H1 (cell line): ENCODE measurements at regions not wholly inside any gene's neighbourhood (a gene's known extent, or its start where the extent isn't known, plus 50 kb on each side); places are given as distances from the start of the nearest gene placed in this dataset.

Source experiments
- BACH1 ChIP-seq: IDR thresholded peaks from 2 replicates; pipeline ENCODE4 v1.6.1; 2012; ENCODE audit warnings: low read length, improper control_type of control experiment
- CHD2 ChIP-seq: IDR thresholded peaks from 2 replicates; pipeline ENCODE4 v1.6.1; 2012; ENCODE audit warnings: low read length, improper control_type of control experiment
- CREB1 ChIP-seq: IDR thresholded peaks from 2 replicates; pipeline ENCODE4 v1.6.1; 2012; ENCODE audit warnings: inconsistent platforms
- GABPA ChIP-seq: IDR thresholded peaks from 2 replicates; pipeline ENCODE4 v1.6.1; 2011; ENCODE audit warnings: mild to moderate bottlenecking, low read length, moderate library complexity, borderline replicate concordance; ENCODE audit not compliant: insufficient read depth
- HDAC6 ChIP-seq: IDR thresholded peaks from one replicate; pipeline ENCODE4 v1.7.1; 2012; ENCODE audit warnings: low read depth, mild to moderate bottlenecking, inconsistent platforms, low read length, moderate library complexity
- KDM5A ChIP-seq: fragments of 200-600 bp; IDR thresholded peaks from 2 replicates; pipeline ENCODE4 v1.7.1; 2012; ENCODE audit warnings: mild to moderate bottlenecking, low read length, inconsistent platforms, mixed read lengths
- MAFK ChIP-seq: IDR thresholded peaks from 2 replicates; pipeline ENCODE4 v1.6.1; 2012; ENCODE audit warnings: low read depth, mild to moderate bottlenecking, improper control_type of control experiment, low read length
- NANOG ChIP-seq: IDR thresholded peaks from 2 replicates; pipeline ENCODE4 v1.6.1; 2011; ENCODE audit warnings: low read length, low read depth, mild to moderate bottlenecking, inconsistent platforms; ENCODE audit not compliant: insufficient read depth, poor library complexity, severe bottlenecking
- SAP30 ChIP-seq: fragments of 300-600 bp; sonication (generic); IDR thresholded peaks from 2 replicates; pipeline ENCODE4 v1.7.1; 2012; ENCODE audit warnings: low read length, moderate library complexity, mild to moderate bottlenecking, inconsistent platforms; ENCODE audit not compliant: insufficient read depth, insufficient replicate concordance
- SIX5 ChIP-seq: IDR thresholded peaks from 2 replicates; pipeline ENCODE4 v1.6.1; 2011; ENCODE audit warnings: mild to moderate bottlenecking, low read depth, low read length
- SP2 ChIP-seq: IDR thresholded peaks from 2 replicates; pipeline ENCODE4 v1.6.1; 2012; ENCODE audit warnings: mild to moderate bottlenecking, low read length, inconsistent platforms
- SRF ChIP-seq: IDR thresholded peaks from 2 replicates; pipeline ENCODE4 v1.6.1; 2011; ENCODE audit warnings: mild to moderate bottlenecking, low read depth, low read length, moderate library complexity
- ZNF274 ChIP-seq: IDR thresholded peaks from 2 replicates; pipeline ENCODE4 v1.7.0; 2012; ENCODE audit warnings: low read length, borderline replicate concordance; ENCODE audit errors: extremely low read depth
- TF ChIP-seq, protein P1 (sequence below): IDR thresholded peaks from 2 replicates; pipeline ENCODE4 v1.6.1; 2012; ENCODE audit warnings: inconsistent platforms
- TF ChIP-seq, protein P2 (sequence below): IDR thresholded peaks from 2 replicates; pipeline ENCODE4 v1.6.1; 2011; ENCODE audit warnings: low read depth, mild to moderate bottlenecking, low read length; ENCODE audit not compliant: insufficient read depth

- TF ChIP-seq CREB1 (no peak), BACH1 (no peak), SRF (no peak), NANOG (no peak), HDAC6 (no peak), MAFK (no peak), KDM5A (no peak), GABPA (no peak), SAP30 (no peak), CHD2 (no peak), SIX5 (no peak), ZNF274 (no peak), SP2 (no peak)
- TF ChIP-seq, protein P1, sequence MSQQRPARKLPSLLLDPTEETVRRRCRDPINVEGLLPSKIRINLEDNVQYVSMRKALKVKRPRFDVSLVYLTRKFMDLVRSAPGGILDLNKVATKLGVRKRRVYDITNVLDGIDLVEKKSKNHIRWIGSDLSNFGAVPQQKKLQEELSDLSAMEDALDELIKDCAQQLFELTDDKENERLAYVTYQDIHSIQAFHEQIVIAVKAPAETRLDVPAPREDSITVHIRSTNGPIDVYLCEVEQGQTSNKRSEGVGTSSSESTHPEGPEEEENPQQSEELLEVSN: no peak
- TF ChIP-seq, protein P2, sequence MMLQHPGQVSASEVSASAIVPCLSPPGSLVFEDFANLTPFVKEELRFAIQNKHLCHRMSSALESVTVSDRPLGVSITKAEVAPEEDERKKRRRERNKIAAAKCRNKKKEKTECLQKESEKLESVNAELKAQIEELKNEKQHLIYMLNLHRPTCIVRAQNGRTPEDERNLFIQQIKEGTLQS: no peak
These were observed 143.9 kb upstream of the NOX3 start (continued) for GRCh38 chr6:155599561-155599960.
